ENCODE measurements at regions not wholly inside any gene's neighbourhood (a gene's known extent, or its start where the extent isn't known, plus 50 kb on each side); places are given as distances from the start of the nearest gene placed in this dataset.

- Histone ChIP-seq H3K27ac (no peak overlapping the region), H3K4me3 (ENCODE audit: low read depth, low read length) (no peak overlapping the region), H3K36me3 (replicated peaks) (no peaks in the 10 kb centered on the region), H3K27me3 (replicated peaks) (no peaks in the 10 kb centered on the region)
- TF ChIP-seq CTCF (IDR thresholded peaks at IDR 0.05; ENCODE audit: low read depth, low read length, missing control alignments), result no peak
- no peak for DNase-seq
- in situ Hi-C loops (cut with HindIII; ENCODE audit: low pct_ligation_motif_present, low sequenced_read_pairs), result no loop called here
Measured at GRCh38 chr18:1253827-1254226, 349.2 kb downstream of the ADCYAP1 start.

GRCh38 chr18:1261054-1261453 lies 356.4 kb downstream of the ADCYAP1 start:
- no peak for DNase-seq
- no peak overlapping the region for H3K4me3 ChIP-seq (ENCODE audit: low read depth, low read length)
- no peak overlapping the region for H3K27ac ChIP-seq
- in situ Hi-C loops (cut with HindIII; ENCODE audit: low pct_ligation_motif_present, low sequenced_read_pairs), result no loop called here
- no peaks in the 10 kb centered on the region for H3K27me3 ChIP-seq (replicated peaks)
- no peaks in the 10 kb centered on the region for H3K36me3 ChIP-seq (replicated peaks)
- TF ChIP-seq CTCF (IDR thresholded peaks at IDR 0.05; ENCODE audit: low read depth, low read length, missing control alignments), result no peak

GRCh38 chr18:1267021-1267420 lies 362.4 kb downstream of the ADCYAP1 start:
- in situ Hi-C loops (cut with HindIII; ENCODE audit: low pct_ligation_motif_present, low sequenced_read_pairs), result no loop called here
- no peak overlapping the region for H3K27ac ChIP-seq
- no peak for TF ChIP-seq CTCF (IDR thresholded peaks at IDR 0.05; ENCODE audit: low read depth, low read length, missing control alignments)
- H3K4me3 ChIP-seq (ENCODE audit: low read depth, low read length), result no peak overlapping the region
- DNase-seq, result no peak
- H3K27me3 ChIP-seq (replicated peaks), result no peaks in the 10 kb centered on the region
- no peaks in the 10 kb centered on the region for H3K36me3 ChIP-seq (replicated peaks)

- no peak for TF ChIP-seq CTCF (IDR thresholded peaks at IDR 0.05; ENCODE audit: low read depth, low read length, missing control alignments)
- in situ Hi-C loops (cut with HindIII; ENCODE audit: low pct_ligation_motif_present, low sequenced_read_pairs), result no loop called here
- no peak overlapping the region for H3K4me3 ChIP-seq (ENCODE audit: low read depth, low read length)
- H3K36me3 ChIP-seq (replicated peaks), result no peaks in the 10 kb centered on the region
- DNase-seq, result no peak
- H3K27me3 ChIP-seq (replicated peaks), result no peaks in the 10 kb centered on the region
- no peak overlapping the region for H3K27ac ChIP-seq
Measured at GRCh38 chr18:1270081-1270480, 365.4 kb downstream of the ADCYAP1 start.

- Histone ChIP-seq H3K4me3 (ENCODE audit: low read depth, low read length) (no peak overlapping the region), H3K36me3 (replicated peaks) (no peaks in the 10 kb centered on the region), H3K27me3 (replicated peaks) (no peaks in the 10 kb centered on the region), H3K27ac (no peak overlapping the region)
- TF ChIP-seq CTCF (IDR thresholded peaks at IDR 0.05; ENCODE audit: low read depth, low read length, missing control alignments), result no peak
- in situ Hi-C loops (cut with HindIII; ENCODE audit: low pct_ligation_motif_present, low sequenced_read_pairs), result no loop called here
- no peak for DNase-seq
Measured at GRCh38 chr18:1273469-1273868, 368.8 kb downstream of the ADCYAP1 start.

- in situ Hi-C loops (cut with HindIII; ENCODE audit: low pct_ligation_motif_present, low sequenced_read_pairs), result no loop called here
- TF ChIP-seq CTCF (IDR thresholded peaks at IDR 0.05; ENCODE audit: low read depth, low read length, missing control alignments), result no peak
- Histone ChIP-seq H3K27me3 (replicated peaks) (no peaks in the 10 kb centered on the region), H3K4me3 (ENCODE audit: low read depth, low read length) (no peak overlapping the region), H3K36me3 (replicated peaks) (no peaks in the 10 kb centered on the region), H3K27ac (no peak overlapping the region)
- DNase-seq, result no peak
Measured at GRCh38 chr18:1292167-1292566, 387.5 kb downstream of the ADCYAP1 start.
